HEK293T (cell line): ENCODE measurements at regions not wholly inside any gene's neighbourhood (a gene's known extent, or its start where the extent isn't known, plus 50 kb on each side); places are given as distances from the start of the nearest gene placed in this dataset.

ENCODE experiments used
- CTCF ChIA-PET: fragments of 350-600 bp; formaldehyde crosslinking; extraction: SDS; loops from one replicate; lab custom pipeline; 2021; ENCODE audit warnings: antibody characterized with exemption, inconsistent platforms; lab: Yijun Ruan, JAX
- POLR2A ChIA-PET: fragments of 350-600 bp; formaldehyde crosslinking; extraction: SDS; loops from one replicate; lab custom pipeline; 2020; ENCODE audit warnings: antibody characterized with exemption, inconsistent platforms; lab: Yijun Ruan, JAX
- DNase-seq: peaks from one replicate; pipeline ENCODE4 v3.0.0; 2012; ENCODE audit warnings: mixed read lengths; ENCODE audit errors: extremely low spot score
- ARNT ChIP-seq: fragments of 450-650 bp; IDR thresholded peaks from 2 replicates; pipeline ENCODE4 v1.6.1; 2017; ENCODE audit warnings: mild to moderate bottlenecking
- BHLHE40 ChIP-seq: fragments of 450-650 bp; IDR thresholded peaks from 2 replicates; pipeline ENCODE4 v1.6.1; 2016; ENCODE audit warnings: mild to moderate bottlenecking, moderate library complexity, borderline replicate concordance
- CTBP1 ChIP-seq: fragments of 450-650 bp; IDR thresholded peaks from 2 replicates; pipeline ENCODE4 v1.6.1; 2016; ENCODE audit warnings: borderline replicate concordance
- ELF4 ChIP-seq: fragments of 450-650 bp; IDR thresholded peaks from 2 replicates; pipeline ENCODE4 v1.6.1; 2017; ENCODE audit warnings: antibody characterized with exemption
- FOXA1 ChIP-seq: fragments of 450-650 bp; IDR thresholded peaks from 2 replicates; pipeline ENCODE4 v1.6.1; 2016; ENCODE audit warnings: mild to moderate bottlenecking
- FOXK2 ChIP-seq: fragments of 450-650 bp; IDR thresholded peaks from 2 replicates; pipeline ENCODE4 v1.6.1; 2016; ENCODE audit warnings: mild to moderate bottlenecking
- FOXM1 ChIP-seq: fragments of 450-650 bp; IDR thresholded peaks from 2 replicates; pipeline ENCODE4 v1.6.1; 2017; ENCODE audit warnings: mild to moderate bottlenecking, borderline replicate concordance
- HDGF ChIP-seq: fragments of 450-650 bp; IDR thresholded peaks from 2 replicates; pipeline ENCODE4 v1.6.1; 2017; ENCODE audit warnings: antibody characterized with exemption, borderline replicate concordance
- L3MBTL2 ChIP-seq: fragments of 450-650 bp; conservative IDR thresholded peaks from 2 replicates; pipeline ENCODE4 v1.6.1; 2016; ENCODE audit warnings: mild to moderate bottlenecking
- LEF1 ChIP-seq: fragments of 450-650 bp; IDR thresholded peaks from 2 replicates; pipeline ENCODE4 v1.6.1; 2017; ENCODE audit warnings: mild to moderate bottlenecking, borderline replicate concordance
- NFRKB ChIP-seq: fragments of 450-650 bp; IDR thresholded peaks from 2 replicates; pipeline ENCODE4 v1.6.1; 2016; ENCODE audit warnings: mild to moderate bottlenecking, moderate library complexity
- SP1 ChIP-seq: fragments of 450-650 bp; IDR thresholded peaks from 2 replicates; pipeline ENCODE4 v1.6.1; 2017
- SUZ12 ChIP-seq: fragments of 450-650 bp; IDR thresholded peaks from 2 replicates; pipeline ENCODE4 v1.6.1; 2016; ENCODE audit warnings: mild to moderate bottlenecking
- TARDBP ChIP-seq: fragments of 450-650 bp; IDR thresholded peaks from 2 replicates; pipeline ENCODE4 v1.6.1; 2016
- ZNF384 ChIP-seq: fragments of 450-650 bp; IDR thresholded peaks from 2 replicates; pipeline ENCODE4 v1.6.1; 2016
- TF ChIP-seq, protein P1 (sequence below): fragments of 450-650 bp; IDR thresholded peaks from 2 replicates; pipeline ENCODE4 v1.6.1; 2016

DNA sequence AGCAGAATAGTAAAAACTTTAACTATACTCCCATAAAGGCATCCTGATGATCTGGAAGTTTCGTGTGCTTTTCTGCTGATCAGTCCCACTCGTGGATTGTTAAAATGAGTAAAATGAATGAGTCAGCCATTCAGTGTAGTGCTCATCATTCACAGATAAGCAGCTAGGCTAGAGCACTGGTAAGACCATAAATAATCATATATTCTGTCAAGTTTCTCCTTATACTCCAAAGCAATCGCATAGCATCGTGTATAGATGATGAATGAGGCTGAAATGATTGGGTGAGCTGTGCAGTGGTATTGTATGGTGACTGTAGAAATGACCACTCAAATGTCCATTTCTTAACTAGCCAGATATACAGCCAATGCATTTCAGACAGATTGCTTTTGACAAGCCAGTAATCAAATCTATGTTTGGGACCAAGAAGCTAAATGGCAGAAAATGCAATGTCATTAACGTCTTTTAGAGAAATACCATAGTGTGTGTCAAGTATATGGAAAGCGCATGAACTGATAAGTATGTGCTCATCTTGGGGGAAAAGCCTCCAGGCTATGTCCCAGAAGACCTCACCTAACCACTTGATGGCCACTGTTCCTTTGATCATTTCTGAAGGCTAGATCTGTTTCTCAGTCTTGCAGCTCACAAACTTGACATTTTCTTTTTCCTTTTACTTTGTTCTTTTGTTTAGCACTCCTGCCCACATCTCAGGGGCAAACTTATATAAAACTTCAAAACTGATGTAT lies 227.2 kb upstream of the FAM3C start:
- TF ChIP-seq, protein P1, sequence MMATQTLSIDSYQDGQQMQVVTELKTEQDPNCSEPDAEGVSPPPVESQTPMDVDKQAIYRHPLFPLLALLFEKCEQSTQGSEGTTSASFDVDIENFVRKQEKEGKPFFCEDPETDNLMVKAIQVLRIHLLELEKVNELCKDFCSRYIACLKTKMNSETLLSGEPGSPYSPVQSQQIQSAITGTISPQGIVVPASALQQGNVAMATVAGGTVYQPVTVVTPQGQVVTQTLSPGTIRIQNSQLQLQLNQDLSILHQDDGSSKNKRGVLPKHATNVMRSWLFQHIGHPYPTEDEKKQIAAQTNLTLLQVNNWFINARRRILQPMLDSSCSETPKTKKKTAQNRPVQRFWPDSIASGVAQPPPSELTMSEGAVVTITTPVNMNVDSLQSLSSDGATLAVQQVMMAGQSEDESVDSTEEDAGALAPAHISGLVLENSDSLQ = no peak
- TF ChIP-seq LEF1 (no peak), ELF4 (no peak), FOXA1 (no peak), CTBP1 (no peak), HDGF (no peak)
- ChIA-PET CTCF (interaction anchor here (0.5 kb wide), 1 partner anchor 1008 kb away, joined by 3 read pairs; no protein-coding TSS in a partner anchor), POLR2A (no interaction called here)
- no peak for DNase-seq

DNA sequence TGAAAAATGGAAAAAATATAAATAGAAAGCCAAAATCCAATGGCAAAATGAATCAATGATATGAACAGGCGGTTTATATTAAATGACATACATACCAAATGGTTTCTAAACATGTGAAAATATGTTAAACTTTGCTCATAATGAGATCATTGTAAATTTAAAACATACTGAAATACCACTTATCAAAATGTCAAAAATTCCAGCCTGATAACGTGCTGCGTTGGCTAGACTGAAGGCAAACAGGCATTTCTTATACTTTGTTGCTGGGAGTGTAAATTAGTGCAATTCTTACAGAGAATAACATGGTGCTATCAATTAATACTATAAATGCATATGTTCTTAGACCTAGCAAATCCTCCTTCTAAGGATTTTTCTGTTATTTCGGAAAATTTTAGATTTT lies 225.8 kb upstream of the FAM3C start:
- ChIA-PET CTCF (no interaction called here), POLR2A (no interaction called here)
- no peak for DNase-seq
- TF ChIP-seq ARNT (no peak), HDGF (no peak), ELF4 (no peak), L3MBTL2 (no peak), ZNF384 (no peak), FOXM1 (no peak), BHLHE40 (no peak), NFRKB (no peak), LEF1 (no peak), TARDBP (no peak), CTBP1 (no peak), SP1 (no peak), SUZ12 (no peak), FOXA1 (no peak)
- TF ChIP-seq, protein P1 = no peak

DNA sequence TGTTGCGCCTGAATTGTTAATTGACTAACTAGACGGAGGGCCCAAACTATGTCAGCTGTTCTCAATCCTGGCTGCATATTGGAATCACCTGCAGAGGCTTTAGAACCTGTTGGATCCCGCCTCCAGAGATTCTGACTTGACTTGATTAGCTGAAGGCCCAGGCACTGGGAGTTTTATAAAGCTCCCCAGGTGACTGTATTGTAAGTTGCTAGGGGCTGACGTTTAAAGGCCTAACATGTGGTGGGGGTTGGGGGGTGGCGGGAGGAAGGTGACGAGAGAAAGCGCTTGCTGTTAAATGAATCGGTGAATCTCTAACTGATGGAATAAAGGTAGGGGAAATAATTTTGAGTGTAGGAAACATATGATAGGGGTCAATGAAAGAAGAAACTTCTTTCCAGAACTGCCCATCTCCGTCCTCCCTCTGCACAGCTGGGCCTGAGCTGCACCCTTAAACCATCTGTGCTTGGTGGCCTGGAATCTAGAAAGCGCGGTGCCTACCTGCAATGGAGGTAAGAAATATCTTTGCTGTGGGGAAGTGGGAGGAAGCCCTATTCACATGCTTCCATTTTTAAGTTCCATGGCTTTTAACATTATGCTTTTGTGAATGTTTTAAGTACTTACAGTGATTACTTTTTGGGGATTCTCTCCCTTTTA lies 225.0 kb upstream of the FAM3C start:
- ChIA-PET POLR2A (no interaction called here), CTCF (interaction anchor here (0.6 kb wide), 1 partner anchor 8 kb away, joined by 4 read pairs; no protein-coding TSS in a partner anchor)
- no peak for DNase-seq

DNA sequence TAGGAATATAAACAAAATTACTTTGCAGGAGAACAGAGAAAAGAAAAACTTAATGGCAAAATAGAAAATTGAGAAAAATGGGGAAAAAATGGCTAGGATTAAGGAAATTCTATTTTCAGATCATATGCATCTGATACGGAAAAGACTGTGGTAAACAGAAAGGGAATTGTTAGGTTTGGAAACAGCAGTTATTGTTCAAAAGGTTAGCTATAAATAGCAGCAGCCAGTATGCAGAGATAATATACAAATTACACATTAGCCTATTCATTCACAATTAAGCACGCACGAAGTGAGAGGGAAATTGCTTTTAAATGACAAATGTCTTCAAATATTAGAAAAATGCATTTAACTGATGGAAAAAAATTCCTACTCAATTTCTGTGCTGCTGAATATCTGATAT lies 224.1 kb upstream of the FAM3C start:
- DNase-seq = no peak
- ChIA-PET CTCF (no interaction called here), POLR2A (no interaction called here)
- TF ChIP-seq ELF4 (no peak), ARNT (no peak), LEF1 (no peak), TARDBP (no peak), HDGF (no peak), FOXA1 (no peak), L3MBTL2 (no peak), SP1 (no peak), SUZ12 (no peak), FOXM1 (no peak), BHLHE40 (no peak), CTBP1 (no peak), NFRKB (no peak), ZNF384 (no peak)

More for the DNA sequence above, 225.0 kb upstream of the FAM3C start:
- no peak for TF ChIP-seq L3MBTL2
- no peak for TF ChIP-seq LEF1
- TF ChIP-seq SUZ12 = no peak
- no peak for TF ChIP-seq BHLHE40
- TF ChIP-seq, protein P1 = no peak
- no peak for TF ChIP-seq ARNT
- TF ChIP-seq ELF4 = no peak
- no peak for TF ChIP-seq FOXK2
- no peak for TF ChIP-seq FOXM1
- TF ChIP-seq SP1 = no peak
- TF ChIP-seq TARDBP = no peak
- TF ChIP-seq HDGF = no peak
- no peak for TF ChIP-seq NFRKB
- no peak for TF ChIP-seq FOXA1
- TF ChIP-seq CTBP1 = no peak
- TF ChIP-seq ZNF384 = no peak

DNA sequence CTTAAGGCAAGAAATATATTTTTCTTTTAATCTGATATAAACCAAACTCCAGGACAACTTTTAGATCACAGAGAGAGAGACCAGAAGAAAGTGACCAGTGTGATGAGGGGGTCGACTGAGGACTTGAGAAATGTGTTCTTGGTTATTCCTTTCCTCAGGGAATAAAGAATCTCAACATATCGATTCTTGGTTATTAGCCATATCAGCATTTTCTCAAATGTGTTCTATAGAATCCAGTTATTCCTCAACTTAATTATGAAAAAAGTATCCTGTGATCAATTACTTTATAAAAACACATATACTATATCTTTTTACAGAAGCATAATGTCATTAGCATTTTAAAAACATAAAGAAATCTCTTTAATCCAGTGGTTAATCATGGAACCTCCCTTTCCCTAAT lies 222.1 kb upstream of the FAM3C start:
- ChIA-PET POLR2A (no interaction called here), CTCF (no interaction called here)
- TF ChIP-seq ELF4 = no peak
- TF ChIP-seq FOXA1 = no peak
- no peak for TF ChIP-seq FOXM1
- no peak for TF ChIP-seq L3MBTL2
- no peak for TF ChIP-seq ZNF384
- TF ChIP-seq TARDBP = no peak
- TF ChIP-seq NFRKB = no peak
- TF ChIP-seq HDGF = no peak
- DNase-seq = no peak

DNA sequence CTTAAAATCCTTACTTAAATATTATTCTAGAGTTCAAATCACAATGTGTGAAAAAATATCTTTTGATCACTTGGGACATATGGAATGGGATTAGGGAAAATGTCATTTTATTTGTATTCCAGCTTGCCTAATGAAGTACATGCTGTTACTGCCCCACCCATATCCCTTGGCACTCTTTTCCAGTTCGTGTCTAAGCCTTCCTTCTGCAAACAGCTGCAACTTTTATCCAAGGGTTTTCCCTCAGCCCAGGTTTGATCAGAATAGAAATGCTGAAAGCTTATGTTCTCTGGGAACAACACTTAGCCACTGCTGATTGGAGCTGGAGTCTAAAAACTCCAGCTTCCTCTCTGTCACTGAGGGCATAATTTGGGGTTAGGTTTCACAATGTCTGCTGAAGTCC lies 214.1 kb upstream of the FAM3C start:
- CTCF ChIA-PET = interaction anchor here (0.6 kb wide), 1 partner anchor 246 kb away, joined by 3 read pairs; no protein-coding TSS in a partner anchor
- DNase-seq = no peak
- POLR2A ChIA-PET = no interaction called here
- no peak for TF ChIP-seq FOXA1
- no peak for TF ChIP-seq CTBP1
- no peak for TF ChIP-seq L3MBTL2
- TF ChIP-seq HDGF = no peak
- TF ChIP-seq SP1 = no peak
